ENCODE measurements at regions not wholly inside any gene's neighbourhood (a gene's known extent, or its start where the extent isn't known, plus 50 kb on each side); places are given as distances from the start of the nearest gene placed in this dataset.

DNA sequence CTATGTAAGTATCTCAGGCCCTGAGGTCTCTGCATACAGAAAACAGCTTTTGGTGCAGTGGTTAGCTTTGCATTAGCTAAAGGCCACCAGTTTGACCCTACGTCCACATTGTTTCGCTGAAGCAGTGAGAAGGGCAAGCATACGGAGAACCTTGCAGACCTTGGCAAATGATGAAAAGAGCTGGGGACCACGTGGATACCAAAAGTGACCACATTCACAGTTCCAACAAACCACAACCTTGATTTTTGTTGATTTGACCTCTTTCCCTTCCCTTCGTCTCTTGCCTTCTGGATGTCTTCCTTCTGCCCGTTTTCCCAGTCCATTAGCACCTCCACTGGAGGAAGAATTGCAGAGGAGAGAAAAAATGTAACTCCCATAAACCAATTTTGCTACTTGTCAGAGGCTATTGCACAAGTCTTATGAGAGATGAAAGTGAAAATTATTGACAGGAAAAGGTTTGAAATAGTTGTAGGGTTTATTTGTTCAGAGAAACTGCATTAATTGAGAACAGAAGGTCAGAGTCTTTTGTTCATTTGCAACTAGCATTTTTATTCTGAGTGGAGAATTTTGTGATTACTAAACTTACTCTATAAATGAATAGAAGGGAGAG lies 293.9 kb upstream of the HTR2A start:
- H3K4me3 ChIP-seq (ENCODE audit: low read length), result no peak overlapping the region
- H2AFZ ChIP-seq (ENCODE audit: low read depth, low read length), result no peak overlapping the region
- no peaks in the 10 kb centered on the region for H3K27me3 ChIP-seq (ENCODE audit: insufficient read depth, low read depth, low read length)
- H3K27ac ChIP-seq (ENCODE audit: low read length), result no peak overlapping the region
- no peaks in the 10 kb centered on the region for H4K20me1 ChIP-seq (ENCODE audit: insufficient read depth)
- H3K9me2 ChIP-seq (ENCODE audit: insufficient read depth, low read length), result no peaks in the 10 kb centered on the region
- no peaks in the 10 kb centered on the region for H3K79me2 ChIP-seq (replicated peaks; ENCODE audit: insufficient read depth, low read length)
- H3F3A ChIP-seq (ENCODE audit: insufficient read depth, low read length, poor library complexity, severe bottlenecking), result no peaks in the 10 kb centered on the region
- H3K9me3 ChIP-seq (ENCODE audit: low read length), result no peaks in the 10 kb centered on the region
- no peak overlapping the region for H3K9ac ChIP-seq (ENCODE audit: low read length)
- TF ChIP-seq EP300 (conservative IDR thresholded peaks at IDR 0.05; ENCODE audit: poor library complexity, severe bottlenecking), result no peak
- TF ChIP-seq SMC3 (conservative IDR thresholded peaks at IDR 0.05; ENCODE audit: poor library complexity), result no peak
- no peak for TF ChIP-seq MXI1 (conservative IDR thresholded peaks at IDR 0.05; ENCODE audit: poor library complexity, severe bottlenecking)
- TF ChIP-seq REST (IDR thresholded peaks at IDR 0.05; ENCODE audit: borderline replicate concordance), result no peak
- no peaks in the 10 kb centered on the region for H3K36me3 ChIP-seq (ENCODE audit: insufficient read depth, low read length)
- H3K4me2 ChIP-seq (ENCODE audit: low read length), result no peak overlapping the region

DNA sequence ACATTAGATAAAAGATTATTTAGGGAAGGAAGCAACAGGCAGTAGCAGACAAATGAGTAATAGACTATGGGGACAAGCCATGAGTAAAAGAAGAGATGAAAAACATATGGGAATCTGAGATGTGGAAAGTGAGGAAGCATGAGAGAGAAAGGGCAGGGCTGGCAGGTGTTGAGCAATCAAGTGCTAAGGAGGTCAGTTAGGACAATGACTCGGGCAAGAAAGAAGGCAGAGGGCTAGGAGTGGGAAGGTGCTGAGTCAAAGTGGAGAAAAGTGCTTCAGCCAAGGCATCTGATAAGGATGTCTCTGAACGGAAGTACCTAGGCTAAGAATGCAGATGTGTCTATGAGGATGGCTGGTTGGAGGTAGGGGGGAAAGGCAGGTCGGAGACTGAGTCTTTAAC lies 291.9 kb upstream of the HTR2A start:
- TF ChIP-seq REST (IDR thresholded peaks at IDR 0.05; ENCODE audit: borderline replicate concordance) (no peak), EZH2 (IDR thresholded peaks at IDR 0.05; ENCODE audit: borderline replicate concordance, insufficient read depth, low read length, poor library complexity, severe bottlenecking) (no peak), RAD21 (conservative IDR thresholded peaks at IDR 0.05) (no peak), MXI1 (conservative IDR thresholded peaks at IDR 0.05; ENCODE audit: poor library complexity, severe bottlenecking) (no peak), TAF1 (IDR thresholded peaks at IDR 0.05; ENCODE audit: low read depth) (no peak), SMC3 (conservative IDR thresholded peaks at IDR 0.05; ENCODE audit: poor library complexity) (no peak), POLR2AphosphoS5 (IDR thresholded peaks at IDR 0.05) (no peak), EP300 (conservative IDR thresholded peaks at IDR 0.05; ENCODE audit: poor library complexity, severe bottlenecking) (no peak)
- TF ChIP-seq, protein P1, sequence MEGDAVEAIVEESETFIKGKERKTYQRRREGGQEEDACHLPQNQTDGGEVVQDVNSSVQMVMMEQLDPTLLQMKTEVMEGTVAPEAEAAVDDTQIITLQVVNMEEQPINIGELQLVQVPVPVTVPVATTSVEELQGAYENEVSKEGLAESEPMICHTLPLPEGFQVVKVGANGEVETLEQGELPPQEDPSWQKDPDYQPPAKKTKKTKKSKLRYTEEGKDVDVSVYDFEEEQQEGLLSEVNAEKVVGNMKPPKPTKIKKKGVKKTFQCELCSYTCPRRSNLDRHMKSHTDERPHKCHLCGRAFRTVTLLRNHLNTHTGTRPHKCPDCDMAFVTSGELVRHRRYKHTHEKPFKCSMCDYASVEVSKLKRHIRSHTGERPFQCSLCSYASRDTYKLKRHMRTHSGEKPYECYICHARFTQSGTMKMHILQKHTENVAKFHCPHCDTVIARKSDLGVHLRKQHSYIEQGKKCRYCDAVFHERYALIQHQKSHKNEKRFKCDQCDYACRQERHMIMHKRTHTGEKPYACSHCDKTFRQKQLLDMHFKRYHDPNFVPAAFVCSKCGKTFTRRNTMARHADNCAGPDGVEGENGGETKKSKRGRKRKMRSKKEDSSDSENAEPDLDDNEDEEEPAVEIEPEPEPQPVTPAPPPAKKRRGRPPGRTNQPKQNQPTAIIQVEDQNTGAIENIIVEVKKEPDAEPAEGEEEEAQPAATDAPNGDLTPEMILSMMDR (IDR thresholded peaks at IDR 0.05; ENCODE audit: poor library complexity, severe bottlenecking), result no peak
- H3K79me2 ChIP-seq (replicated peaks; ENCODE audit: insufficient read depth, low read length), result no peaks in the 10 kb centered on the region

More for the DNA sequence above, 291.9 kb upstream of the HTR2A start:
- Histone ChIP-seq H3K36me3 (ENCODE audit: insufficient read depth, low read length) (no peaks in the 10 kb centered on the region), H3K9ac (ENCODE audit: low read length) (no peak overlapping the region), H2AFZ (ENCODE audit: low read depth, low read length) (no peak overlapping the region), H3F3A (ENCODE audit: insufficient read depth, low read length, poor library complexity, severe bottlenecking) (no peaks in the 10 kb centered on the region), H4K20me1 (ENCODE audit: insufficient read depth) (no peaks in the 10 kb centered on the region), H3K27me3 (ENCODE audit: insufficient read depth, low read depth, low read length) (no peaks in the 10 kb centered on the region), H3K4me2 (ENCODE audit: low read length) (no peak overlapping the region), H3K27ac (ENCODE audit: low read length) (no peak overlapping the region), H3K9me2 (ENCODE audit: insufficient read depth, low read length) (no peaks in the 10 kb centered on the region), H3K4me3 (ENCODE audit: low read length) (no peak overlapping the region), H3K9me3 (ENCODE audit: low read length) (no peaks in the 10 kb centered on the region)

Measured in neural cell (in vitro differentiated cells).